ENCODE measurements at regions not wholly inside any gene's neighbourhood (a gene's known extent, or its start where the extent isn't known, plus 50 kb on each side); places are given as distances from the start of the nearest gene placed in this dataset.

DNA sequence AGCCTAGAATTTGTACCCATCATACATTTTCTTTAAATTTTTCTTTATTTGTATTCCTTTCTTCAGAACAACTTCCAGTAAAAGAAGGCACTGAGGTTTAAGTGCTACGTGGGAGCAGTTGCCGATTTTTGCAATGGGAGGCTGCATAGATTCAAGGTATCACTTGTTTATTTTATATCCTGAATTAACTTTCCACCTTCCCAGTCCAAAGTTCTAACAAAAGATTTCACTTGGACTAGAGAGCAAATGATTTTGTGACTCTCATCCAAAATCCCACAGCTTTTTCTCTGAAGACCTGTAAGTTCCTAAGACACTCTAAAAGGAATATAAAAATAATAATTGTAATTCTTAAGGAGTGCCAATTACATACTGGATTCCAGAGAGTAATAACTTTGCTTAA, 139.1 kb upstream of the SPRY4 start:
- H3K36me3 Mint-ChIP-seq: no peaks in the 10 kb centered on the region
- no peak overlapping the region for H3K27ac Mint-ChIP-seq
- DNase-seq (ENCODE audit: low spot score in 2 of 2) (no peak), ATAC-seq (no peak)
- peaks cover 0 to 3% of the 10 kb centered on the region in 2 donors for H3K9me3 Mint-ChIP-seq

DNA sequence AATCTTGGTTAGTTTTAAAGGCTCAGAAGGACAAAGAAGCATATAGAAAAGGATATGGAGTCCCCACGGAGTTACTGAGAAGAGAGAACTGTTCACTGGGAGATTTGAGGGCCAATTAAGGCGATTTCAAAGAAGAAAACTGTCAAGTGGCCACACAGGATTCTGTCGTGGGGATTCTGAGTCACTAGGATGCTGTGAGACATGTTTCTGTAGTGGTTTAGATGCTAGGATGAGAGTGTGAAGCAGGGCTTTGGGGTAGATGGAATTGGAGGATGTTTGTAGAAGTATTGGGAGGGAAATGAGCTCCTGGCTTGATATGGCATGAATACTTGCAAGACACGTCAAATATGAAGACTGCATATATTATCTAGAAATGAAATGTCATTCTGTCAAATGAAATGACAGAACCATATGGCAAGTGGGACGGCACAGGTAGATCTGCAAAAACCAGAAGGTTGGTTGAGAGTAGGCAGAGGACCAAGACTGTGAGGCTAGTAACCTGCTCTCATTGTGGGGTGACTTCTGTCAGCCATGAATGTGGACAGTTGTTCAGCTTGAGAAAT, 136.3 kb upstream of the SPRY4 start:
- DNase-seq (ENCODE audit: low spot score in 2 of 2): no peak
- Mint-ChIP-seq H3K9me3 (peaks cover 0 to 9% of the 10 kb centered on the region in 2 donors), H3K27ac (no peak overlapping the region), H3K36me3 (no peaks in the 10 kb centered on the region)
- ATAC-seq: no peak

DNA sequence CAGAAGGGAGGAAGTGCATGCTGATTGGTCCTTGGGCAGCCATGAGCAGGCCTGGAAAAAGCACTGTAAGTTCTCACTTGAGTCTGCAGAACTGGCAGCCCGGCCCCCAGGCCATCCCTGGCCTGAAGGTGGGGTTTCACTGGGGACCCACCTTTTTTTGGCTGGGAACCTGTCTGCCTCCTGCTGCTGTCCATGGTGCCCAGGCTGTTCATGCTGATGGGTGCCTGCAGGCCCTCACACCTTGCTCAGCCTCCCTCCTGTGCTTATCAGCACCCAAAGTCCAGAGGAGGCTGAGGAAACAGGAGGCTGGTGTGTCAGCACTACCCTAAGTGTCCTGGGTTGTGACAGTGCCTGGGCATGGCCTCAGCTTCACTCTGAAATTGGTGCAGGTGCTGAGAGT, 134.4 kb upstream of the SPRY4 start:
- Mint-ChIP-seq H3K36me3 (no peaks in the 10 kb centered on the region), H3K9me3 (peaks cover 0 to 9% of the 10 kb centered on the region in 2 donors), H3K27ac (no peak overlapping the region)
- DNase-seq (ENCODE audit: low spot score in 2 of 2) (no peak), ATAC-seq (no peak)

DNA sequence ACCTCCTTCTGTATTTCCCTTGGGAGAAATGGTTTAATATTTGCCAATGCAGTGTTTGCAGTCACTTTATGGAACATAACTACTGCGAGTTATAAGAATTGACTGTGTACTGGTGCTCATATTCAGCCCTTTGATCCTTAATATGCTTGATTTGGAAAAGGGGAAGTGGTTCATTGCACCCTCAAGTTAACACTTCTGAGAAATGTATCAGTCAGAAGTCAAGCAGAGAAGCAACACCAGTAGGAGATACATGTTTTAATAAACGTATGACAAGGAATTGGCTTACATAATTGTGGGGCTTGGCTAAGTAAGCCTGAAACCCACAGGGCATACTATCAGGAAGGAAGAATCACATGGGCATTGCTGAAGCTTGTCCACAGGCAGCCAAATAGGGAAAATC, 131.0 kb upstream of the SPRY4 start:
- Mint-ChIP-seq H3K36me3 (peaks cover 4% of the 10 kb centered on the region in 2 donors), H3K27ac (no peak overlapping the region), H3K9me3 (peaks cover 4 to 16% of the 10 kb centered on the region in 2 donors)
- ATAC-seq: no peak
- DNase-seq (ENCODE audit: low spot score in 2 of 2): no peak

DNA sequence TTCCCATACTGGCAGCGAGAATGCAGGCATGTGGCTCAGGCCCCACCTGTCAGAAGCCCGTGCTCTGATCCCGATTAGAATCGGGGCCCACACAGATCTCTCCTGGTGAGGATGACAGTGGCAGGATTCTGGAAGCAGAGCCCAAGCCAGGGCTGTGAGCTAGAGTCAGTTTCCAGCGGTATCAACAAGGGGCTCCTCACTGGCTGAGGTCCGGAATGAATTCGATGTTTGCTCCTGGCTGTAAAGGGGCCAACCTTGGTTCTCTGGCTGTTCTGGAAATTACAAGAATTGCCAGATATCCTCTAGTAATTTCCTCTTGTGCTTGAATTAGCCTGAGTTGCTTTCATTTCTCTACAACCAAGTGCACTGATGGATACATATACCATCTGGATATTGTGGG, 129.1 kb upstream of the SPRY4 start:
- no peak for ATAC-seq
- no peak for DNase-seq (ENCODE audit: low spot score in 2 of 2)
- peaks cover 6 to 20% of the 10 kb centered on the region in 2 donors for H3K9me3 Mint-ChIP-seq
- no peak overlapping the region for H3K27ac Mint-ChIP-seq
- H3K36me3 Mint-ChIP-seq: peaks cover 6 to 8% of the 10 kb centered on the region in 2 donors

DNA sequence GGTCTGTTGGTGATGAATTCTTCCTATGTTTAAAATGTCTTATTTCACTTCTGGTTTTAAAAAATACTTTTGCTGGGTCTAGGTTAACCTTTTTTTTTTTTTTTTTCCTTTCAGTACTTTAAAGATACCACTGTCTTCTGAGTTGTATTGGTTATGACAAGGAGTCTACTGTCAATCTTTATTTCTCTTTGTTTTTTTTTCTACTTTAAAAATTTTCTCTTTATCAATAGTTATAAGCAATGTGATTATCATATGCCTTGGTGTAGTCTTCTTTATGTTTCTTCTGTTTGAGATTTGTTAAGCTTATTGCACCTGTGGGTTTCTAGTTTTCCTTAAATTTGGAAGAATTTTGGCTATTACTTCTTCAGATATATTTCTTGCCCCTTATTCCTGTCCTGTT, 125.6 kb upstream of the SPRY4 start:
- no peak for ATAC-seq
- peaks cover 6 to 8% of the 10 kb centered on the region in 2 donors for H3K36me3 Mint-ChIP-seq
- peaks cover 6 to 14% of the 10 kb centered on the region in 2 donors for H3K9me3 Mint-ChIP-seq
- DNase-seq (ENCODE audit: low spot score in 2 of 2): no peak
- H3K27ac Mint-ChIP-seq: no peak overlapping the region

DNA sequence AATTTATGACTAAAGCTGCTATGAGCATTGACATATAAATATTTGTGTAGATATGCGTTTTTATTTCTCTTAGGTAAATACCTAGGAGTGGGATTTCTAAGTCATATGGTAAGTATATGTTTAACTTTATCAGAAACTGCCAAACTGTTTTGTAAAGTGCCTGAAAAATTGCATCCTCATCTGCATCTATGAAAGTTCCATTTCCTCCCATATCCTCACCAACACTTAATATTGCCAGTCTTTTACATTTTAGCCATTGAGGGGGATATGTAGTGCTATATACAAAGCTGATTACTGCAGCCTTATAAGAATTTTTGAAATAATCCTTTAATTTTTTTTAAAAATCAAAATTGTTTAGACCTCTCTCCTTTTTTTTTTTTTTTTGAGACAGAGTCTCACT, 123.1 kb upstream of the SPRY4 start:
- no peak for DNase-seq (ENCODE audit: low spot score in 2 of 2)
- no peak for ATAC-seq
- Mint-ChIP-seq H3K27ac (no peak overlapping the region), H3K36me3 (peaks cover 6 to 8% of the 10 kb centered on the region in 2 donors), H3K9me3 (peaks cover 6 to 14% of the 10 kb centered on the region in 2 donors)

DNA sequence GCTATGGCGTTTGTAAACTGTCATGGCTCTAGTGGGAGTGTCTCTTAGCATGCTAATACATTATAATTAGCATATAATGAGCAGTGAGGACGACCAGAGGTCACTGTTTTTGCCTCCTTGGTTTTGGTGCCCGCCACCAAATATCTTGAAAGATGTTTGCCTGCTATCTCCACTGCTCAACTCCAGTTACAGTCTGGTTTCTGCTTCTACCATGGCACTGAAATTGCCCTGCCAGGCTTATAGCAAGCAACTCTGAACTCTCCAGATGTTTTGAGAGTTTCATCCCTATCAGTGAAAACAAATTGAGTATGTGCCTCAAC, 122.1 kb upstream of the SPRY4 start:
- Mint-ChIP-seq H3K36me3 (peaks cover 6 to 8% of the 10 kb centered on the region in 2 donors), H3K27ac (peak overlapping the region in 1 of 2 donors; percentile 85), H3K9me3 (peaks cover 6 to 10% of the 10 kb centered on the region in 2 donors)
- DNase-seq (ENCODE audit: low spot score in 2 of 2): no peak
- no peak for ATAC-seq

DNA sequence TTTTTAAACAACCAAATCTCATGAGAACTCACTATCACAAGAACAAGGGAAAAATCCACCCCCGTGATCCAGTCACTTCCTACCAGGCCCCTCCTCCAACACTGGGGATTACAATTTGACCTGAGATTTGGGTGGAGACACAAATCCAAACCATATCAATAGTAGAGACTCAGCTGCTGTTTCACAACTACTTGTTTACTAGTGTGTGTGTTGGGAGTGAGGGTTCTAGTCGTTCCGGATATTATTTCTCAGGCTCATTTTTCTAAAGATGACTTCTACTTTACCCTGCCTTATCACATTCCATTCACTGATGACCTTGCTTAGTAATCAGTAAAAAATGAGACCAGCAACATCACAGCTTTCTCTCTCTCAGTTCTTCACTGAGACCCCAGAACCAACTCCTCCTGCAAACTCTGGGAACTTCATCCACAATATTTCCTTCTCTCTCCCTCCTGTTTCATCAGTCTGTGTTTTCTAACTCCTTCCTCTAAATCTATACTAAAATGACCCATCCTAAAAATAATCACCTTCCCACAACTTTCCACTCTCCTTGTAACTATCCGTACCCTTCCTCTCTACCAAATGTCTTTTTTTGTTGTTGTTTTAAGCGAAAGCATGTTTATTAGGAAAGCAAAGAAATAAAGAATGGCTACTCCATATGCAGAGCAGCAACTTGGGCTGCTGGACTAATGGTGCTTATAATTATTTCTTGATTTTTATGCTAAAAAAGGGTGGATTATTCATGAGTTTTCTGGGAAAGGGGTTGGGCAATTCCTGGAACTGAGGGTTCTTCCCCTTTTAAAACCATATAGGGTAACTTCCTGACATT, 121.5 kb upstream of the SPRY4 start:
- H3K36me3 Mint-ChIP-seq: peaks cover 6 to 8% of the 10 kb centered on the region in 2 donors
- ATAC-seq (no peak), DNase-seq (ENCODE audit: low spot score in 2 of 2) (no peak)
- H3K27ac Mint-ChIP-seq: peak overlapping the region; percentile 10 to 85
- H3K9me3 Mint-ChIP-seq: peaks cover 6 to 10% of the 10 kb centered on the region in 2 donors

DNA sequence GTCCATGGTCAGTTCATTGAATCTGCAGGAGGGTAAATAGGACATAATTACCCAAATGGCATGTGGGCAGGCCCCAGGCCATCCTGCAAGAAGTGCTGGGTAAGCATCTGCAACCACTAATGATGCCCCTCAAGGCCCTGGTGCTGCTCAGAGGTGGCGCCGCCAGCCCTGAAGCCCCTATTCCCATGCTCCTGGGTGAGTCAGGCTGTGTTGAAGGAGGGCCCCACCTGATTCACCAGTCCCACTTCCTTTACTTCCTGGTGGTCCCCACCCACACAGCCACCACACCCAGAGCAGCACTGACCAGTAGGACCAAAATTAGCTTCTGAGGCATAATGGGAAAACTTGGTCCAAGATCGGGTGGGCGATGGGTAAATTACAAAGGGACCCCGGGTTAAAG, 120.4 kb upstream of the SPRY4 start:
- ATAC-seq: no peak
- DNase-seq (ENCODE audit: low spot score in 2 of 2): no peak
- no peak overlapping the region for H3K27ac Mint-ChIP-seq
- peaks cover 0 to 2% of the 10 kb centered on the region in 2 donors for H3K9me3 Mint-ChIP-seq
- no peaks in the 10 kb centered on the region for H3K36me3 Mint-ChIP-seq

DNA sequence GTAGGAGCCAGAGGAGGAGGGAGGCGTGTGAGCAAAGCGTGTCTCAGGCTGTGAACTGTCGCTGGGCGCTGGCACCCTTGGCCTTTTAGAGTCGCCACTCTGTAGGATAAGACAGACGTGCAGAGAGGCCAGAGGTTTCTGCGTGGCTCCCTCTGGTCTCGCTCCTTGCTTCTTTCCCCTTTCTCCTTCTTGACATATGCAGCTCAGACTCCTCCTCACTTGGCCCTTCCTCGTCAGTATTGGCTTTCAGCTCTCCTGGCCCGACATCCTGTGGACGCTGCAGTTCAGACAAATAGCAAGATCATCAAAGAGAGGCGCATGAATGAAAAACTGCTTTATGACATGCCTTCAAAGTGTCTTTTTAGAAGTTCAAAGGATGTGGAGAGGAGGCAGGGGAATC, 116.8 kb upstream of the SPRY4 start:
- no peak for DNase-seq (ENCODE audit: low spot score in 2 of 2)
- H3K9me3 Mint-ChIP-seq: no peaks in the 10 kb centered on the region
- H3K36me3 Mint-ChIP-seq: no peaks in the 10 kb centered on the region
- ATAC-seq: peak; percentile 58 to 60
- no peak overlapping the region for H3K27ac Mint-ChIP-seq

DNA sequence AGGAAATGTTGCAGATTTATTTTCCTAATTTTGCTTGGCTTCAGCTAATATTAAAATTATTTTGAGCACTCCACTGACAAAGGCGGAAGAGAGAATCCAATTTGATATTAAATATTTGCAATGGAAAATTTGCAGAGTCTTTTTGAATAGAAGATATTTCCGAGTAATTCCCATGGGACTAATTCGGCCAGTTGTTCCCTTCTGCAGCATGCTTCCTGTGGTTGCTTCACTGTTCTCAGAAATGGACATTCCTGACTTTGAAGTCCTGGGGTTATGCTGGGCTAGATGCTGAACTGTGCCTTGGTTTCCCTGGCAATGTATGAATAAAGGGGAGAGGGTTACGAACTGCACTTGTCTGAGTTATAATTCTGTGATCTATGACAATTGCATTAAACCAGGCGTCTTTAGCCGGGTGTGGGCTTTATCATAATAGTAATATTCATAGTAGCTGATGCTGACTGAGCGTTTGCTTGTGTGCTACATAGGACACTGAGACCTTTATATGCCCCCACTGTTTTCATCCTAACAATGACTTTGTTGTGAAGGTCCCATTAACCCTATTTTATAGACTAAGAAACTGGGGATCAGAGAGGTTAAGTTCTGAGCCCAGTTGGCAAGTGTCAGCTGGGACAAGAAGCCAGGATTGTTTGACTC, 114.5 kb upstream of the SPRY4 start:
- Mint-ChIP-seq H3K9me3 (no peaks in the 10 kb centered on the region), H3K27ac (no peak overlapping the region), H3K36me3 (no peaks in the 10 kb centered on the region)
- DNase-seq (ENCODE audit: low spot score in 2 of 2) (no peak), ATAC-seq (no peak)

DNA sequence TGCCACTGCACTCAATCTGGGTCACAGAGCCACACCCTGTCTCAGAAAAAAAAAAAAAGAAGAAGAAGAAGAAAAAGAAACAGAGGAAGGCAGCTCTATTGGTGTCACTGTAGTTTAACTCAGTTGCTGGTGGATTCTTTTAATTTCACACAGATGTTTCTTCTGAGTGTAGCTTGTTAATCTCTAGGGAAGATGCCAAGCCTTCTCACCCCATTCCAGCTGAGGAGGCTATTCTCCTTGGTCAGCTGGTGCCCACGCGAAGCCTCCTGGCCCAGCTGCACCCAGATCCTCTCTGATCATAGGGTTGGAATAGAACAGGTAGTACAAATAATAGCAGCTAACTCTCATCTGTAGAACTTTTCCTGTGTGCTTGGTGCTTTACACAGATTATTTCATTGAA, 113.8 kb upstream of the SPRY4 start:
- H3K9me3 Mint-ChIP-seq: no peaks in the 10 kb centered on the region
- DNase-seq (ENCODE audit: low spot score in 2 of 2) (no peak), ATAC-seq (no peak)
- no peak overlapping the region for H3K27ac Mint-ChIP-seq
- no peaks in the 10 kb centered on the region for H3K36me3 Mint-ChIP-seq

DNA sequence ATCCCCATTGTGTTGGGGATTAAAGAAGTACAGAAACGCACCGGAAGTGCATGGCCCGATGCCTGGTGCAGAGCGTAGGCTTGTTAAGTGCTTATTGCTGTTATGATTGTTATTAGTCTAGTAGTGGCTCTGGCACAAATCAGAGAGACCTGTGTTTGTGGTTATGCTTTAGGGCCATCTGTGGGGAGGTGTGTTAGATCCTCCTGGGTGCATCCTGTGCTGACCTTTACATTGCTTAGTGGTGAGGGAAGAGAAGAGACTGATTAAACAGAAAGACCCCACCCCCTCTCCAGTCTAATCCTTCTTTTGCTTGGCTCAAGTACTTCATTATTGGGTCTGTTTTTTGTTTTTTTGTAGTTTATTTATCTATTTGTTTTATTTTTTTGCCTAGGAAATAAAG, 112.7 kb upstream of the SPRY4 start:
- H3K9me3 Mint-ChIP-seq: no peaks in the 10 kb centered on the region
- H3K36me3 Mint-ChIP-seq: no peaks in the 10 kb centered on the region
- DNase-seq (ENCODE audit: low spot score in 2 of 2): no peak
- H3K27ac Mint-ChIP-seq: no peak overlapping the region
- ATAC-seq: no peak

DNA sequence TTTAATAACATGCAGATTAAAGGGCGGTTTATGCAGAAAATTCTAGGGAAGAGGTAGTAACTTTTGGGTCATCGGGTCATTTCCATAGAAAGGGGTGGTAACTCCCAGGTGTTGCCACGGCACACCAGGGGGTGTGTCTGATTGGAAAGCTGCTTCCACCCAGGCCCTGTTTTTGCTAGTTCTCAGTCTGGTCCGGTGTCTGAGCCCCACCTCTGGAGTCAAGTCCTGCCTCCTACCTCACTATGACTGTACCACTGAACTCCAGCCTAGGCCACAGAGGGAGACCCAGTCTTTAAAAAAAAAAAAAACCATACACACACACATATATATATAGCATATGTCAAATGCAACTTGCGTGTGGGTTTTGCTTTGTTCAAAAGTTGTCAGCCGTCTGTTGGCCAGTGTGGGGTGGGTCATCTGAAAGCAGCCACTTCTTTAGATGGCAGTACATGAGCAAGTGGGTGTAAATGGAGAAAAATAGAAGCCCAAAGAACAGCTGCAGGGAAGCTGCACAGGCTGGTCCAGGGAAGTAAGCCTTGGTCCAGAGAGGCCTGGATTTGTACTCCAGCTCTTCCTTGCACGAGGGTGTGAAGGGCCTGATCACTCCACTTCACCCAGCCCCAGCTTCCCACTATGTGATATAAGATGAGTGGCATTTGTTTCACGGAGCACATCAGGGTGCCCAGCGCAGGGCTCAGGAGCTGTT, 110.7 kb upstream of the SPRY4 start:
- Mint-ChIP-seq H3K27ac (no peak overlapping the region), H3K9me3 (no peaks in the 10 kb centered on the region), H3K36me3 (no peaks in the 10 kb centered on the region)
- DNase-seq (ENCODE audit: low spot score in 2 of 2) (no peak), ATAC-seq (no peak)

DNA sequence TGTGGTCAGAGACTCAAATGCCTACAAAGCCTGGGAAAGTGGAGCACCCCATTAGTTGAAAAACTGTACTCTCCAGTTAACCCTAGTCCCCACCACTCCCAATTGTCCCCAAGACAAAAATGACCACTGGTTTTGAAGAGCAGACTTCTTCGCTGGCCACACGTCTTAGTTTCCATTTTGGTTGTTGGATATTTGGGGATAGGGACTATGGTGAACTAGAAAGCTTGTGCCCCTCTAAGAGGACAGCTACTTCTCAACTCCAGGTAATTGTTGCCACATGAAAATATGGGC, 109.4 kb upstream of the SPRY4 start:
- H3K9me3 Mint-ChIP-seq: no peaks in the 10 kb centered on the region
- H3K36me3 Mint-ChIP-seq: no peaks in the 10 kb centered on the region
- no peak overlapping the region for H3K27ac Mint-ChIP-seq
- no peak for ATAC-seq
- DNase-seq (ENCODE audit: low spot score in 2 of 2): no peak

DNA sequence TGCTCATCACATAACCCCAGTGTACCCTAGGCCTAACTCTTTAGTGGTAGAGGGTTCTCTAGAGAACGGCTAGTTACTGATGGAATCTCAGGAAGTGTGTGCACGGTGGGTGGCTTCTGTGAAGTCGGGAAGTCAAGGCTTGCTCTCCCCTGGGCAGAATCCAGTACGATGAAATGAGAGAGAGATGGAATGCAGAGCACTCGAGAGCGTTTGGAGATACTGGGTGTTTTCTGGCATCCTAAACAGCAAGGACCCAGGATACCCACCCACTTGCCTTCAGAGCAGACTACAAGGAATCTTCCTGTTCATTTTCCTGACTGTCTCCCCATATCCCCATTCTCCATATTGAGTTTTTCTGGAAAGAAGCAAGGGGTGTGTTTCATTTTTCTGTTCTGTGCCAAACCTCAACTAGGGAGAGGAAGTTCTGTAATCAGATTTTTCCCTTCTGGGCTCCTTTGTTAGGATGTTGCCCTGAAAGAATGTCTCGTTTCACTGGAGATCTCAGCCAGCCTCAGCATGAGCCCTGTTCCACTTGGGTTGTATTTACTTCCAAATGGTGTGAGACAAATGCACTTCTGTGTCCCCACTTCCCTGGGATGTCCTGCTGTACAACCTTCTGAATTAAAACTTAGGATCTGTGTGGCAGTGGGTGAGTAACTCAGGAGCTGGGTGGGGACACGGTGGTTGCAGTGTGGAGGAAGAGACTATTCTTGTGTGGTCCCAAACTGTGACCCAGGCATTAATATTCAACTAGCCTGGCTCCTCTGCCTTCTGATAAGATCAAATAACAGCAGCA, 108.9 kb upstream of the SPRY4 start:
- Mint-ChIP-seq H3K36me3 (no peaks in the 10 kb centered on the region), H3K9me3 (no peaks in the 10 kb centered on the region), H3K27ac (no peak overlapping the region)
- ATAC-seq (no peak), DNase-seq (ENCODE audit: low spot score in 2 of 2) (no peak)
